Mesenchymal stem cell (in vitro differentiated cells and primary cell): ENCODE measurements at regions not wholly inside any gene's neighbourhood (a gene's known extent, or its start where the extent isn't known, plus 50 kb on each side); places are given as distances from the start of the nearest gene placed in this dataset.

Source experiments
- DNase-seq: peaks from one replicate; pipeline ENCODE4 v3.0.0-alpha.2; 2013
- H2AFZ ChIP-seq: one replicate; pipeline ENCODE4 v1.6.1; 2013; ENCODE audit warnings: low read depth, mild to moderate bottlenecking, control low read depth, inconsistent platforms, low read length, moderate library complexity
- H2AK5ac ChIP-seq: 2 replicates; pipeline ENCODE4 v1.6.1; 2013; ENCODE audit warnings: low read length, moderate library complexity, mild to moderate bottlenecking, inconsistent platforms; ENCODE audit not compliant: severe bottlenecking
- H2BK120ac ChIP-seq: one replicate; pipeline ENCODE4 v1.6.1; 2013; ENCODE audit warnings: low read depth, mild to moderate bottlenecking, inconsistent platforms, low read length, moderate library complexity
- H2BK12ac ChIP-seq, 2 experiments: one replicate each; pipeline ENCODE4 v1.6.1; 2013; ENCODE audit warnings: inconsistent platforms in 2 of 2, low read length in 2 of 2, mild to moderate bottlenecking in 2 of 2, moderate library complexity in 2 of 2, control low read depth in 1 of 2
- H2BK15ac ChIP-seq: one replicate; pipeline ENCODE4 v1.6.1; 2013; ENCODE audit warnings: mild to moderate bottlenecking, low read depth, inconsistent platforms; ENCODE audit not compliant: poor library complexity, severe bottlenecking
- H2BK5ac ChIP-seq: 2 replicates; pipeline ENCODE4 v1.6.1; 2013; ENCODE audit warnings: low read depth, mild to moderate bottlenecking, low read length, control low read depth, inconsistent platforms; ENCODE audit not compliant: poor library complexity, severe bottlenecking
- H3K14ac ChIP-seq, 2 experiments: one replicate each; pipeline ENCODE4 v1.6.1; 2013; ENCODE audit warnings: inconsistent platforms in 2 of 2, low read length in 2 of 2, control low read depth in 1 of 2, mild to moderate bottlenecking in 1 of 2, moderate library complexity in 1 of 2
- H3K18ac ChIP-seq, 2 experiments: one replicate each; pipeline ENCODE4 v1.6.1; 2013; ENCODE audit warnings: inconsistent platforms in 2 of 2, low read length in 2 of 2, control low read depth in 1 of 2, low read depth in 1 of 2, mild to moderate bottlenecking in 1 of 2
- H3K23ac ChIP-seq, 2 experiments: one replicate each; pipeline ENCODE4 v1.6.1; 2013; ENCODE audit warnings: inconsistent platforms in 2 of 2, low read length in 2 of 2, mild to moderate bottlenecking in 2 of 2, moderate library complexity in 2 of 2, control low read depth in 1 of 2
- H3K27ac ChIP-seq: 2 replicates; pipeline ENCODE4 v1.5.1; 2013; ENCODE audit warnings: mild to moderate bottlenecking, moderate library complexity, low read length, control low read depth, inconsistent platforms; ENCODE audit not compliant: poor library complexity, severe bottlenecking
- H3K27me3 ChIP-seq, 2 experiments: 2 replicates each; pipeline versions ENCODE4 v1.6.1 to v1.7.0; 2013; ENCODE audit warnings: low read length in 2 of 2, mild to moderate bottlenecking in 2 of 2, moderate library complexity in 2 of 2, control low read depth in 1 of 2, inconsistent platforms in 1 of 2; ENCODE audit not compliant: control insufficient read depth in 1 of 2, insufficient read depth in 1 of 2
- H3K36me3 ChIP-seq, 2 experiments: 2 replicates each; pipeline versions ENCODE4 v1.6.1 to v1.7.0; 2013; ENCODE audit warnings: low read length in 2 of 2, control low read depth in 1 of 2, inconsistent platforms in 1 of 2, low read depth in 1 of 2, mild to moderate bottlenecking in 1 of 2; ENCODE audit not compliant: insufficient read depth in 2 of 2, control insufficient read depth in 1 of 2
- H3K4ac ChIP-seq, 2 experiments: one replicate each; pipeline ENCODE4 v1.6.1; 2013; ENCODE audit warnings: inconsistent platforms in 2 of 2, low read length in 2 of 2, mild to moderate bottlenecking in 2 of 2, moderate library complexity in 2 of 2, control low read depth in 1 of 2, low read depth in 1 of 2
- H3K4me1 ChIP-seq: 2 replicates; pipeline ENCODE4 v1.6.1; 2013; ENCODE audit warnings: low read depth, low read length, control low read depth; ENCODE audit not compliant: control insufficient read depth, insufficient read depth
- H3K4me2 ChIP-seq: 2 replicates; pipeline ENCODE4 v1.6.1; 2013; ENCODE audit warnings: low read length, mild to moderate bottlenecking, inconsistent platforms; ENCODE audit not compliant: poor library complexity, severe bottlenecking
- H3K4me3 ChIP-seq, 2 experiments: 2 replicates each; pipeline versions ENCODE4 v1.5.1 to v1.7.0; 2013; ENCODE audit warnings: low read length in 2 of 2, mild to moderate bottlenecking in 2 of 2, control low read depth in 1 of 2, low read depth in 1 of 2; ENCODE audit not compliant: insufficient read depth in 1 of 2
- H3K79me1 ChIP-seq: replicated peaks from 2 replicates; pipeline ENCODE4 v1.6.1; 2013; ENCODE audit warnings: mild to moderate bottlenecking, control low read depth, low read length, inconsistent platforms; ENCODE audit not compliant: poor library complexity, severe bottlenecking
- H3K9ac ChIP-seq: 2 replicates; pipeline ENCODE4 v1.7.0; 2013; ENCODE audit warnings: mild to moderate bottlenecking, low read length, moderate library complexity
- H3K9me3 ChIP-seq: 2 replicates; pipeline ENCODE4 v1.7.0; 2013; ENCODE audit warnings: mild to moderate bottlenecking, low read length; ENCODE audit not compliant: control insufficient read depth
- H4K8ac ChIP-seq: one replicate; pipeline ENCODE4 v1.6.1; 2013; ENCODE audit warnings: inconsistent platforms, mild to moderate bottlenecking, low read length, moderate library complexity
- H4K91ac ChIP-seq: one replicate; pipeline ENCODE4 v1.6.1; 2013; ENCODE audit warnings: mild to moderate bottlenecking, low read length, inconsistent platforms
- WGBS: methylation state at CpG from one replicate; pipeline ENCODE4 v1.1.7; 2013; ENCODE audit warnings: mixed read lengths; 5-methylcytosine and 5-hydroxymethylcytosine counted together

DNA sequence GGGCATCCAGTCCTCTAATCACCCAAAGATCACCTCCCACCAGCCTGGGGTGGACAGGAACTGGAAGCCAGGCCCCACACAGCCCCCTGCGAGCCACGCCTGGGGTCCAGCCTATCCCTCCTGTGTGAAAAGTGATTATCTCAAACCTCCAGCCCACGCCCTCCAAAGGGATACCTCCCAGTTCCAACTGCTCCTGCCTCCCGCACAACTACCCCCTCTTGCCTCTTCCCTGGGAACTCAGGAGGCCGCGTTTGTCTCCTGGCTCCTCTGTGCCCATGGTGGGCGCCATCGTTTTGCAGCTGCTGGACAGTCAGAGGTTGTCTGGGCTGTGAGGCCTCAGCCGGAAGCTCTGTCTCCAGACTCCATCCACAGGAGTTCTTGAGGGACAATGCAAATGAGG is 305.9 kb downstream of the AJAP1 start:
- Histone ChIP-seq H3K4ac (no peak overlapping the region), H3K4me2 (no peak overlapping the region), H3K9me3 (peaks cover 16% of the 10 kb centered on the region), H2BK12ac (no peak overlapping the region), H3K4me3 (no peak overlapping the region), H2BK5ac (no peak overlapping the region), H4K8ac (no peak overlapping the region), H3K27me3 (no peaks in the 10 kb centered on the region), H2AFZ (no peak overlapping the region), H3K18ac (no peak overlapping the region), H3K36me3 (no peaks in the 10 kb centered on the region), H3K14ac (no peak overlapping the region), H3K23ac (no peak overlapping the region), H2AK5ac (no peak overlapping the region), H3K79me1 (no peaks in the 10 kb centered on the region), H3K4me1 (no peaks in the 10 kb centered on the region), H2BK15ac (no peak overlapping the region), H2BK120ac (no peak overlapping the region), H3K9ac (no peak overlapping the region), H3K27ac (no peak overlapping the region), H4K91ac (no peak overlapping the region)
- DNase-seq = no peak
- WGBS = 71% methylated on average over 9 of the region's 9 CpGs

DNA sequence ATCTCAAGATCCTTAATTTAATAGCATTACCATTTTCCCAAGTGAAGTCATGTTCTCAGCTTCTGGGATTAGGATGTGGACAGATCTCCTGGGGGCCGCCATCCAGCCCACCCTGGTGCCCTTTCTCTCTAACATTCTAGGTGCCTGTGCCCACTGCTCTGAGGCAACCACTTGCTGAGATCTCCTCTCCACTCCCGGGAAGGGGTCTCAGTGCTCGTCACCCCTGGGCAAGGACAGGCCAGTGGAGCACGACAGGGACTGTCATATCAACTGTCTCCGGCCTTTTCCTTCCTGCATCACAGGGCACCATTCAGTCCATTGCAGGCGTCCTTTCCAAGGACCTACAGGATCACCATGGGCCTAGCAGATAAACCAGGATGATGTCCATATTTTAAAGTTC is 304.8 kb downstream of the AJAP1 start:
- Histone ChIP-seq H2BK120ac (no peak overlapping the region), H3K36me3 (no peaks in the 10 kb centered on the region), H3K27ac (no peak overlapping the region), H3K4me2 (no peak overlapping the region), H3K14ac (no peak overlapping the region), H3K4me3 (no peak overlapping the region), H2AFZ (no peak overlapping the region), H3K4ac (no peak overlapping the region), H2BK15ac (no peak overlapping the region), H3K79me1 (no peaks in the 10 kb centered on the region), H3K9ac (no peak overlapping the region), H3K4me1 (no peaks in the 10 kb centered on the region), H2BK12ac (no peak overlapping the region), H4K8ac (no peak overlapping the region), H2BK5ac (no peak overlapping the region), H3K9me3 (peaks cover 27% of the 10 kb centered on the region), H2AK5ac (no peak overlapping the region), H3K18ac (no peak overlapping the region), H3K27me3 (no peaks in the 10 kb centered on the region), H4K91ac (no peak overlapping the region), H3K23ac (no peak overlapping the region)
- no peak for DNase-seq
- 68% methylated on average over 6 of the region's 6 CpGs for WGBS

DNA sequence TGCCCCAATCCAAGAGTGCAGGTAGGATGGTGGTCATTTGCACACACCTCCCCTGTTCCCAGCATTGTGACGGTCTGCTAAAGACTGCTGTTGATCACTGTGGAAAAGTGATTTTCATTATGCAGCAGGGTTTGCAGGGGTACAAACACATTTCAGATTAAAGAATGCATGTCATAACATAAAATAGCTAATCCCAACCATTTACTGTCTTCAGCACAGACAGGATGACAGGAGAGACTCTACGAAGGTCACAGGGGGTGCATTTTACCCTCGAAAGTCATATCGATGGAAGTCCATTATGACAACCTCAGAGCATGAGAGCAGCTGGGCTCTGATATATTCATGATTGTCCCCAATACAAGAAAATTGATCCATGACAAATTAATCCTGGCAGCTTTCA is 302.6 kb downstream of the AJAP1 start:
- no peak overlapping the region for H3K18ac ChIP-seq
- H3K14ac ChIP-seq = no peak overlapping the region
- H3K4ac ChIP-seq = no peak overlapping the region
- H3K23ac ChIP-seq = no peak overlapping the region
- no peak overlapping the region for H2BK12ac ChIP-seq
- no peak overlapping the region for H2BK5ac ChIP-seq
- no peak overlapping the region for H2BK15ac ChIP-seq
- H3K9ac ChIP-seq = no peak overlapping the region
- no peak overlapping the region for H4K8ac ChIP-seq
- no peaks in the 10 kb centered on the region for H3K27me3 ChIP-seq
- H3K4me3 ChIP-seq = no peak overlapping the region
- H4K91ac ChIP-seq = no peak overlapping the region
- no peak overlapping the region for H3K27ac ChIP-seq
- no peaks in the 10 kb centered on the region for H3K36me3 ChIP-seq
- no peaks in the 10 kb centered on the region for H3K79me1 ChIP-seq
- H2AFZ ChIP-seq = no peak overlapping the region
- H3K9me3 ChIP-seq = peaks cover 43% of the 10 kb centered on the region
- no peak overlapping the region for H3K4me2 ChIP-seq
- no peak overlapping the region for H2AK5ac ChIP-seq
- 86% methylated on average over 4 of the region's 4 CpGs for WGBS
- H3K4me1 ChIP-seq = no peaks in the 10 kb centered on the region
- DNase-seq = no peak
- H2BK120ac ChIP-seq = no peak overlapping the region

DNA sequence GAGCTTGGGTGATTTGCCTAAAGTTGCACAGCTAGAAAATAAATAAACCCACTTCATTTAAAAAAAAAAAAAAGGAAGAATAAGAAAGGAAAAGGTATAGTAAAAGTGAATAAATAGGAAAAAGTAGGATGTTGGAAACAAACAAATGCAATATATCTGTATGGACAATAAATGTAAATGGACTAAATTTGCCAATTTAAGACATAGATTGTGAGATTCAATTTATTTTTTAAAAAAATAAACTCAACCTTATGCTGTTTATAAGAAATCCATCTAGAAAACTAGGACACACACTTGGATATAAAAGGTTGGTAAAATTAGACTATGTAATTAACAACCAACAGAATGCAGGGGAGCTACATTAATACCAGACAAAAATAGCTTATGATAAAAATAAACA is 300.0 kb downstream of the AJAP1 start:
- H3K4me2 ChIP-seq = no peak overlapping the region
- no peak overlapping the region for H2AFZ ChIP-seq
- H3K27me3 ChIP-seq = no peaks in the 10 kb centered on the region
- no peak overlapping the region for H2BK12ac ChIP-seq
- H2BK5ac ChIP-seq = no peak overlapping the region
- no peak overlapping the region for H3K4ac ChIP-seq
- no peak overlapping the region for H2AK5ac ChIP-seq
- H3K4me1 ChIP-seq = no peaks in the 10 kb centered on the region
- peaks cover 46% of the 10 kb centered on the region for H3K9me3 ChIP-seq
- no peak overlapping the region for H4K8ac ChIP-seq
- H3K18ac ChIP-seq = no peak overlapping the region
- H3K79me1 ChIP-seq = no peaks in the 10 kb centered on the region
- H3K14ac ChIP-seq = no peak overlapping the region
- no peaks in the 10 kb centered on the region for H3K36me3 ChIP-seq
- H3K23ac ChIP-seq = no peak overlapping the region
- H4K91ac ChIP-seq = no peak overlapping the region
- H2BK120ac ChIP-seq = no peak overlapping the region
- H3K4me3 ChIP-seq = no peak overlapping the region
- DNase-seq = no peak
- H3K27ac ChIP-seq = no peak overlapping the region
- H2BK15ac ChIP-seq = no peak overlapping the region
- no peak overlapping the region for H3K9ac ChIP-seq
